DMS 273 (cell line): ENCODE measurements at regions not wholly inside any gene's neighbourhood (a gene's known extent, or its start where the extent isn't known, plus 50 kb on each side); places are given as distances from the start of the nearest gene placed in this dataset.

ENCODE experiments used
- DNase-seq: peaks from one replicate; lab custom pipeline; 2025; ENCODE audit not compliant: unreplicated experiment; lab: John Stamatoyannopoulos, UW

DNA sequence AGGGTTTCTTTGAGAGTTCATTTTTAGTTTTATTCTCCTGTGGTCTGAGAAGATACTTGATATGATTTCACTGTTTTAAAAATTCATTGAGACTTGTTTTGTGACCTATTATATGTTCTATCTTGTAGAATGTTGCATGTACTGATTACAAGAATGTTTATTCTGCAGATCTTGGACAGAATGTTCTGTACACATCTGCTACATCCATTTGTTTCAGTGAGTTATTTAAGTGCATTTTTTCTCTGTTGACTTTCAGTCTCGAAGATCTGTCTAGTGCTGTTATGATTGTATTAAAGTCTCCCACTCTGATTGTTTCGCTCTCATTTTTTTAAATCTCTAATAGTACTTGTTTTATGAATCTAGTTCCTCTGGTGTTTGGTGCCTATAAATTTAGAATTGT, 1319.8 kb downstream of the TMEM121 start:
- DNase-seq, result no peak

DNA sequence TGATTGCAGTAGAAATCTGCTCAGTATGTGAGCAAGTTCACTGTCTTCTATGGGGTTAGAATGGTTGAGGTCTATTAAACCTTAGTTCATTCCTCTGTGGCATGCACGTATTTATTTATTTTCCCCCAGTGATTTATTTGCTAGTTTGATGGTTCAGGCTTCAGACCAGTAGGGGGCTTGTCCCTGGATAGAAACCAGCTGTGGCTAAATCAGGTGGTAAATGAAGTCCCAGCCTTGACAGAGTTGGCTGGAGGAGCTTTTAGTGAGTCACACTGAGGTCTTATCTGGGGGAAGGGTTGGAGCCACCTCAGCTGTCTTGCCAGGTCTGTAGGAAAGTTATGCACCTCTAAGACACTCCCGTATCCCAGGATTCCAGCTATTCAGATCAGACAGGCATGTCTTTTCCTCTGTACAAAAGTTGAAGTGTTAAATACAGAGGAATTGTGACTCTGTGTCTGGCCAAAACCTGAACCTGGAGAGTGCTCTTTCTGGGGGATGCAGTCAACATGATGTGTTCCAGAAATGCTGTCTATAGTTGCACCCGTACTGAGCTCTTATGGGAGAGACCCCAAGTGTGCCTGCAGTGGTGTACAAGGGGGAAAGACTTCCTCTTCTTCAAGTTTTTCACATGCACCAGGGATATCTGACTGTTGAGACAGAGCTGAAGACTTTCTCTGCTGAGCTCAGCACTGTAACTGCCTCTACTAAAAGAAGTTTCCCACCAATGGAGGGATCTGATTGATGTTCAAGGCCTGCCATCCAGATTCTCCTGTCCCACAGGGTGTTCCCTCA, 1322.1 kb downstream of the TMEM121 start:
- DNase-seq, result peak; percentile 29

DNA sequence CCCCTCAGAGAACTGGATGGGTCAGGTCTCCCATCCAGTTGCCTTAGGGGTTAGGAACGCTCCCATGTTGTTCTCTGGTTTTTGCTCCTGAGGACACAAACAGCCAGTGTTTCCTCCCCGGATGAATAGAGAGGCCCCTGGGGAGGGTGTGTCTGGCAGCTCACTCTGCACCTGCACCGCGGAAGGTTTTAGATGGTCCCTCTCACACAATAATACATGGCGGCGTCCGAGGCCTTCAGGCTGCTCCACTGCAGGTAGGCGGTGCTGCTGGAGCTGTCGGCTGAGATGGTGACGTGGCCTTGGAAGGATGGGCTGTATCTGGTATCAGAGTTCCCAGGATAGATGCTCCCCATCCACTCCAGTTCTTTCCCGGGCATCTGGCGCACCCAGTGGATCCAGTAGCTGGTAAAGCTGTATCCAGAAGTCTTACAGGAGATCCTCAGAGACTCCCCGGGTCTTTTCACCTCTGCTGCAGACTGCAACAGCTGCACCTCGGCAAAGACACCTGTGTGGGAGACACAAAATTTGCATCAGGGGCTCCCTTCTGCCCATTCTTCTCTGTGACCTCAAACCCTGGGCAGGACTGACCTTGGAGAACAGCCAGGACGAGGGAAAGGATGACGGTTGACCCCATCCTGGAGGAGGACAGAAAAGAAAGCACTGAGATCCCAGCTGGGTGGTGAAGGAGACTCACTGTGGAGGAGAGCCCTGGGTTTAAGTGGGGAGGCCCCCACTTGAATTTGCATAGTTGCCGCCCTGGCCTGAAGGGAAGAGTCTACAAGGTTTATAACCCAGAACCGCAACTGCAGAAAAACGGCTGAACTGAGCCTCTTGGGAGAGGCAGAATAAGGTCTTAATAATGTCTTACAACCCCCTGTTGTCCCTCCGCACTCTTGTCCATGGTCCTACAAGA, 1324.8 kb downstream of the TMEM121 start:
- no peak for DNase-seq

DNA sequence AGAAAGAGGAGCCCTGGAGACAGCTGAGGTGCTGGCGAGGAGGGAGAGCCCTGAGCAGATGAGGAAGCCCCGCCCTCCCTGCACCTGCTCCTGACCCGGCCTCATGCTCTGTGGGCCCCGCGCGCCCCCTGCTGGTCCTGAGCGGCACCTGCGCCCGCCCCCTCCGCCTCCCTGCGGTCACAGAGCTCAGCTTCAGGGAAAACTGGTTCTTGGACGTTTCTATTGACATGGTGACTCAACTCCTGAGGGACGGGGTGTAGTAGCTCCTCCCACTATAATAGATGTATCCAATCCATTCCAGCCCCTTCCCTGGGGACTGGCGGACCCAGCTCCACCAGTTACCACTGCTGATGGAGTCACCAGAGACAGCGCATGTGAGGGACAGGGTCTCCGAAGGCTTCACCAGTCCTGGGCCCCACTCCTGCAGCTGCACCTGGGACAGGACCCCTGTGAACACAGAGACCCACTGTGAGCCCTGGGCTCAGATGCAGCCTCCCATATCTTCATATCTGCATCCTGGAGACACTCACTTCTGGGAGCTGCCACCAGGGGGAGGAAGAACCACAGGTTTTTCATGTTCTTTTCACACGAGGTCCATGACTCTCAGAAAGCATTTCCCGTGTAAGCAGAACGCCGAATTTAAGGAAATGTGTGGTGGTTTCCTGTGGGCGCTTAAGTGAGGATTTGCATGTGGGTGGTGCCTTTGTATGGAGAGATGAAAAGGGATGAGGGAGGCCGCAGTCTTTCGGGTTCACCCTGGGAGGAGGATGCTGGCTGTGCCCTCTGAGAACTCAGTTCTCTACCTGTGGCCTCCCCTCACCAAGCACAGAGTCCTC, 1346.4 kb downstream of the TMEM121 start:
- DNase-seq, result peak; percentile 78

DNA sequence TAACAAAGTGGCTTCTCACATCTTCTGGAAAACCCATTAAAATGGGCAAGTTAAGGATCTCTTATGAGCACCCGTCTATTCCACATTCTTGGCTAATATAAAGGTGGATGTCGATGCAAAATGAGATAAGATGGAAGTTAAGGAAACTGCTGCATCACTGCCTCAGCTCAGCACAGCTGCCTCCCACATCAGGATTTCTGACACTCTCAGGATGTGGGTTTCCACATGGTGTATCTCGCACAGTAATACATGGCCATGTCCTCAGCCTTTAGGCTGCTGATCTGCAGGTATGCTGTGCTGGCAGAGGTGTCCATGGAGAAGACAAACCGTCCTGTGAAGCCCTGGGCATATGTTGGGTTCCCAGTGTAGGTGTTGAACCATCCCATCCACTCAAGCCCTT, 1348.0 kb downstream of the TMEM121 start:
- no peak for DNase-seq

DNA sequence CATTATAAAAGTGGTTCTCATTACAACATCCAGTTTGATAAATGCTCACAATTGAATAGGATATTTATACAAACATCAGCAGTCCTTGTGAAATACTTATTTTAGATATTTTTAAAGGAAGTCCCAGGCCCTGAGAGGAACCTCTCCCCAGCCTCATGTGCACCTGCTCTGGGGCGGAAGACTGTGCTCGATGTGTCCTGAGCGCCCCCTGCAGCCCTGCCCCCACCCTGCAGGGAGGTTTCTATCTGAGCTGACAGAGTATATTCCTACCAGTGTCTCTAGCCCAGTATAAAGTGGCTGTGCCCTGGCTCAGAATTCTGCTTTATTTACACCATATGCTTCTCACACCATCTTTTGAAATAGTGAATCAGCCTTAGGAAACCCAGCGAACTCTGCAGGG, 1349.1 kb downstream of the TMEM121 start:
- DNase-seq, result peak; percentile 38

DNA sequence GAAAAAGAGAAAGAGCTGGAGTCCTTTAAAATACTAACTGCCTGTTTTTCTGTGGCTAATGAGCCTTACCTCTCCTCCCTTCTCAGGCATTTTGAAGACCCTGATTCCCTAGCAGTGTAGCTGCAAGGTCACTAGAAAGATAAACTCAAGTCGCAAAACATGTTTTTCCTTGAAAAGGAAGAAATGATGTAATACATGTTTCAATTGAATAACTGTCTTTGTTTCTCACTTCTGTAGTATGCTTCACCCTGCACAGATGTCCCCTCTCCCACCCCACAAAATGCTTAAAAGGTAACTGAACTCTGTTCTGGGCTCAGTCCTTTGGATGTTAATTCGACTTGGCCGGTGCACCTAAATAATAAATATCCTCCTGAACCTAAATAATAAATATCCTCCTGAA, 1350.3 kb downstream of the TMEM121 start:
- DNase-seq, result no peak

DNA sequence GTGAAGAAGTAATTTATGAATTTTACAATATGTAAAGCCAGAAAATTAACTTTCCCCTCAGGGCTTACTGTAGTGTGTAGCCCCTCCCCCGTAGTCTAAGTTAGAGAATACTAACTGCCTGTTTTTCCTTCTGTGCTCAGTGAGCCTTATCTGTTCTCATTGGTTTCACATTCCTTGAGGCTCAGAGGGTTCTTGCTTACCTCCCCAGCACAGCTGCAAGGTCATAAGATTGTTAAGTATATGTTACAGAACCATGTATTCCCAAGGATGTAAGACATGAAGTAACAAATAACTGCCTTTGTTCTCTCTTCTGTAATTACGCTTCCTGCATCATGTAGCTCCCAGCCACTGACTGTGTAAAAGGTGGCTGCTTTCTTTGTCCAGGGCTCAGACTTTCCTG, 1351.1 kb downstream of the TMEM121 start:
- no peak for DNase-seq

DNA sequence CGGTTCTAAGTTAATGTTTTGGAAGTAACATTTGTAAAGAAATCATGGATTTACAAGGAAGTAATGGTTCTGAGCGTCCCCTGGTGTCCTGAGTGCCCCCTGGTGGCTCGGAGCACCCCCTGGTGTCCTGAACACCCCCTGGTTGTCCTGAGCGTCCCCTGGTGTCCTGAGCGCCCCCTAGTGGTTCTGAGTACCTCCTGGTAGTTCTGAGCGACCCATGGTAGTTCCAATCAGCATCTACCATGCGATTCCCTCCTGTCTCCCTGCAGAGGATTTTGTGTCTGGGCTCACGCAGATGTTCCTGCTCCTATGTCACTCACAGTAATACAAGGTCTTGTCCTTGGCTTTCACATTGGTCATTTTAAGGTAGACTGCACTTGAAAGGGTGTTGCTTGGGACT, 1352.9 kb downstream of the TMEM121 start:
- DNase-seq, result peak; percentile 81

DNA sequence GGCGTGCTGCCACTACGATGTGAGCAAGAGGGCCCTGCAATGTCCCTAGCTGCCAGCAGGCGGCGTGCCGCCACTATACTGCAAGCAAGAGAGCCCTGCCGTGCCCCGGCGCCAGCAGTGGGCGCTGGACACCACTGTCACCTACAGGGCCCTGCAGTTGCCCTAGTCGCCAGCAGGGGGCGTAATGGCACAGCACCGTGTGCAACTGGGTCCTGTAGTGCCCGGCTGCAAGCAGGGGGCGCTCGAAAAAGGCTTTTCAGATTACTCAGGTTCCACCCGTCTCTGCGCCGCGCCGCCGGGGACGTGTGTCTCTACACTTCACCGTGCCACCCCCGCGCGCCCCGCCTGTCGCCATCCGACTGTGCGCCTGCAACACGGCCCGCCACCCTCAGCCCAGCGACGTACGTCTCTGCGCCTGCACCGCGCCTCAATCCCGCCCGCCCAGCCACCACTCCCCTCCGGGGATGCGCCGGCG, 1356.9 kb downstream of the TMEM121 start:
- peak; percentile 80 for DNase-seq
